MM.1S (cell line): ENCODE measurements at regions not wholly inside any gene's neighbourhood (a gene's known extent, or its start where the extent isn't known, plus 50 kb on each side); places are given as distances from the start of the nearest gene placed in this dataset.

Source experiments
- DNase-seq: peaks from one replicate; pipeline ENCODE4 v3.0.0-alpha.2; 2015
- H2AFZ ChIP-seq: fragments of 300-600 bp; sonication (generic); 2 replicates; pipeline ENCODE4 v1.6.0; 2016; ENCODE audit warnings: antibody characterized with exemption, low read length
- H3F3A ChIP-seq: fragments of 300-600 bp; sonication (generic); 2 replicates; pipeline ENCODE4 v1.6.1; 2016; ENCODE audit warnings: mild to moderate bottlenecking, antibody characterized with exemption, low read length, moderate library complexity, mixed read lengths; ENCODE audit not compliant: insufficient read depth
- H3K27ac ChIP-seq: fragments of 300-600 bp; sonication (generic); 2 replicates; pipeline ENCODE4 v1.5.1; 2016; ENCODE audit warnings: mild to moderate bottlenecking, low read length
- H3K27me3 ChIP-seq: fragments of 300-600 bp; sonication (generic); replicated peaks from 2 replicates; pipeline ENCODE4 v1.6.0; 2016; ENCODE audit warnings: low read length; ENCODE audit not compliant: insufficient read depth
- H3K36me3 ChIP-seq: fragments of 300-600 bp; sonication (generic); replicated peaks from 2 replicates; pipeline ENCODE4 v1.6.1; 2016; ENCODE audit warnings: mild to moderate bottlenecking, low read length, mixed read lengths; ENCODE audit not compliant: insufficient read depth
- H3K4me1 ChIP-seq: fragments of 300-600 bp; sonication (generic); 2 replicates; pipeline ENCODE4 v1.6.1; 2016; ENCODE audit warnings: low read length, mixed read lengths
- H3K4me2 ChIP-seq: fragments of 300-600 bp; sonication (generic); 2 replicates; pipeline ENCODE4 v1.6.0; 2016; ENCODE audit warnings: low read depth, low read length
- H3K4me3 ChIP-seq: fragments of 300-600 bp; sonication (generic); 2 replicates; pipeline ENCODE4 v1.5.1; 2016; ENCODE audit warnings: low read length, mixed read lengths
- H3K79me2 ChIP-seq: fragments of 300-600 bp; sonication (generic); 2 replicates; pipeline ENCODE4 v1.6.1; 2016; ENCODE audit warnings: mixed run types, low read length, mixed read lengths
- H3K9ac ChIP-seq: fragments of 300-600 bp; sonication (generic); 2 replicates; pipeline ENCODE4 v1.6.1; 2016; ENCODE audit warnings: low read length, mixed read lengths
- H3K9me2 ChIP-seq: fragments of 300-600 bp; sonication (generic); replicated peaks from 2 replicates; pipeline ENCODE4 v1.6.1; 2016; ENCODE audit warnings: mild to moderate bottlenecking, low read length, mixed read lengths; ENCODE audit not compliant: insufficient read depth
- H3K9me3 ChIP-seq: fragments of 300-600 bp; sonication (generic); replicated peaks from 2 replicates; pipeline ENCODE4 v1.6.1; 2016; ENCODE audit warnings: mild to moderate bottlenecking, low read length, mixed read lengths; ENCODE audit not compliant: insufficient read depth
- H4K20me1 ChIP-seq: fragments of 300-600 bp; sonication (generic); 2 replicates; pipeline ENCODE4 v1.6.1; 2016; ENCODE audit warnings: mild to moderate bottlenecking, low read length, moderate library complexity, mixed read lengths; ENCODE audit not compliant: insufficient read depth
- CTCF ChIP-seq: fragments of 300-600 bp; sonication (generic); IDR thresholded peaks from 2 replicates; pipeline ENCODE4 v1.5.1; 2016; ENCODE audit warnings: antibody characterized with exemption, low read length, mixed read lengths
- EZH2 ChIP-seq: fragments of 300-600 bp; sonication (generic); optimal IDR thresholded peaks from 2 replicates; pipeline ENCODE3; 2017; ENCODE audit warnings: low read depth, mild to moderate bottlenecking, antibody characterized with exemption, low read length, mixed read lengths
- EZH2phosphoT487 ChIP-seq: fragments of 300-600 bp; sonication (generic); IDR thresholded peaks from 2 replicates; pipeline ENCODE4 v1.6.1; 2018; ENCODE audit warnings: antibody characterized with exemption, low read length

DNA sequence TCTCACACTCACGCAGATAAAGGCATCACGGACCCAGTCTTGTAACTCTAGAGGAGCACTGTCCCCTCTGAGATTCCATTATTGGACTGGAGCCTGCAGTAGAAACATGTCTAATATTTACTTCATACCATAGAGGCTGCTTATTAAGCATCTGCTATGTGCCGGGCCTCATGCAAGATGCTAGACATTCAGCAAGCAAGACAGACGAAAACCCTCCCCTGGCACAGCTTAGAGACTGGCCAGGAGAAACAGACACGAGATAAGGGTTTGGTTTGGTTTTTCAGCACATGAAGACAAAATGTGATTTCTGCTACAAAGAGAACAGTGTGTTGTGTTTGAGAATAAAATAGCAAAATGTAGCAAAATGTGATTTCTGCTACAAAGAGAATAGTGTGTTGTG lies 719.2 kb downstream of the MED13L start:
- Histone ChIP-seq H2AFZ (no peak overlapping the region), H3F3A (no peaks in the 10 kb centered on the region), H3K4me1 (no peaks in the 10 kb centered on the region), H3K27me3 (no peaks in the 10 kb centered on the region), H3K9me2 (no peaks in the 10 kb centered on the region), H3K9me3 (no peaks in the 10 kb centered on the region), H3K79me2 (no peaks in the 10 kb centered on the region), H3K36me3 (no peaks in the 10 kb centered on the region), H4K20me1 (no peaks in the 10 kb centered on the region), H3K9ac (no peak overlapping the region), H3K4me3 (no peak overlapping the region), H3K27ac (no peak overlapping the region), H3K4me2 (no peak overlapping the region)
- DNase-seq = no peak
- no peak for TF ChIP-seq EZH2
- TF ChIP-seq CTCF = no peak
- TF ChIP-seq EZH2phosphoT487 = no peak

DNA sequence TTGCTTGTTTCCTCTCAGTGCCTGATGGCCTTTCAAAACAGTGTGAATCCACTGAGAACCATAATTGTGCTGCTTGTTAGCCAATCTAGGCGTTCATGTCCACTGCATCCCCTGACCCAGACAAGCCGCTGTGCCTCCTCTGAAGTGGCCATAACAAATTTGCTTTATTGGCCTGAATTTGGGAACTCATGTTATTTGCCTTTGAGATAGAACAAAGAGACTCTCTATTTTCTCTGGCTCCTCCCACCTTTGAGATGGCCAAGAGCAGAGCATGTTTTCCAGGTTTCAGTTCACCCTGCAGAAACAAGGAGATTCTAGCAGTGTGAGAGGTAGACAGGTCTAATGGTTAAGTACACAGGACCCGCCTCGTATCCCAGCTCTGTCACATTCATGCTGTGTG lies 723.9 kb downstream of the MED13L start:
- Histone ChIP-seq H3K9ac (no peak overlapping the region), H3K4me2 (no peak overlapping the region), H3K36me3 (no peaks in the 10 kb centered on the region), H3K4me3 (no peak overlapping the region), H3K9me2 (no peaks in the 10 kb centered on the region), H3K9me3 (no peaks in the 10 kb centered on the region), H2AFZ (no peak overlapping the region), H3K79me2 (no peaks in the 10 kb centered on the region), H3K27me3 (no peaks in the 10 kb centered on the region), H3K4me1 (no peaks in the 10 kb centered on the region), H4K20me1 (no peaks in the 10 kb centered on the region), H3K27ac (no peak overlapping the region), H3F3A (no peaks in the 10 kb centered on the region)
- no peak for DNase-seq
- TF ChIP-seq CTCF = no peak
- no peak for TF ChIP-seq EZH2
- TF ChIP-seq EZH2phosphoT487 = no peak

DNA sequence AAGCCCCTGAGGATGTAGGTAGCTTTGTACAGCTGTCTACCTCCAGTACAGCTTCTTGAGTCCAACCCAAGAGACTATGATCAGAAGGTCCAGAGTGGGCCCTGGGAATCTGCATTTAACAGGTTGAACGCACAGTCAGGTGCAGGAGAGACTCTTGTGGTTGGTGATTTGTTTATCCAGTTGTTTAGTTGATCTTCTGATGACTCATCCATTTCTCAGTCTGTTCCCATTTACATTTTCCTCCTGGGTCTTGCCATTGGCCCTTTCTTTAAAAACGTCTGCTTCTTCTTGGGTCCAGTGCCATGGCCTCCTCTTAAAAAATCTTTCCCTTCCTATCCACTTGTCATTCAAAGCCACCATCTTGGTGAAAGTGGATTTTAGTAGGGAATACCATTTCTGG lies 734.2 kb downstream of the MED13L start:
- no peak for TF ChIP-seq EZH2phosphoT487
- no peak for TF ChIP-seq EZH2
- no peak for TF ChIP-seq CTCF
- no peak overlapping the region for H3K9ac ChIP-seq
- H3K4me1 ChIP-seq = no peaks in the 10 kb centered on the region
- no peaks in the 10 kb centered on the region for H3K79me2 ChIP-seq
- no peak overlapping the region for H3K4me3 ChIP-seq
- no peak overlapping the region for H2AFZ ChIP-seq
- no peaks in the 10 kb centered on the region for H3F3A ChIP-seq
- H3K27ac ChIP-seq = no peak overlapping the region
- no peaks in the 10 kb centered on the region for H4K20me1 ChIP-seq
- no peaks in the 10 kb centered on the region for H3K9me2 ChIP-seq
- H3K27me3 ChIP-seq = no peaks in the 10 kb centered on the region
- no peaks in the 10 kb centered on the region for H3K9me3 ChIP-seq
- no peak overlapping the region for H3K4me2 ChIP-seq
- no peaks in the 10 kb centered on the region for H3K36me3 ChIP-seq
- DNase-seq = no peak

- Histone ChIP-seq H3K9me2 (no peaks in the 10 kb centered on the region), H3K9me3 (no peaks in the 10 kb centered on the region), H3K4me1 (no peaks in the 10 kb centered on the region), H3K27ac (no peak overlapping the region), H2AFZ (no peak overlapping the region), H3K4me2 (no peak overlapping the region), H3K4me3 (no peak overlapping the region), H3K9ac (no peak overlapping the region), H3F3A (no peaks in the 10 kb centered on the region), H4K20me1 (no peaks in the 10 kb centered on the region), H3K36me3 (no peaks in the 10 kb centered on the region), H3K79me2 (no peaks in the 10 kb centered on the region), H3K27me3 (no peaks in the 10 kb centered on the region)
- DNase-seq = no peak
- TF ChIP-seq EZH2phosphoT487 (no peak), CTCF (no peak), EZH2 (no peak)
These were observed 734.8 kb downstream of the MED13L start for GRCh38 chr12:115542656-115543055.
